HG03066 (cell line): ENCODE measurements at regions not wholly inside any gene's neighbourhood (a gene's known extent, or its start where the extent isn't known, plus 50 kb on each side); places are given as distances from the start of the nearest gene placed in this dataset.

Source experiments
- ATAC-seq: cut with Tn5 transposase; IDR thresholded peaks from one replicate; pipeline ENCODE4 v1.9.1; 2021; ENCODE audit warnings: low read depth; ENCODE audit not compliant: unreplicated experiment

DNA sequence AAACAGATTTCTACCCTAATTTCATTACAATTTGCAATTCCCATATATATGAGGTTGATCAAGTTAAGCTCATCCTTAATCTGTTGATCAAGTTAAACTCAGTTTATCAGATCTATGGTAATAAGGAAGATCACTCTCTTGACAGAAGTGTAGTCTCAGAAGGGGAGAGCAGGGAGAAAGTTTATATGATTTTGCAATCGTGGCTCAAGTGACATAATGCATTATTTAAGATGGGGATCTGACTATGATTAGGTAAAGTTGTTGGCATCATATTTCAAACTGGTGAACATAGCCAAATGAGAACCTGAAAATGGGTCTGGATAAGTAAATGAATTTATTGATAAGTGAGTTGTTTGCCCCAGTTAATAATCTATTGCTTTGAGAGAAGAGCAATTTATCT is 995.3 kb downstream of the OTOL1 start:
- no peak for ATAC-seq

DNA sequence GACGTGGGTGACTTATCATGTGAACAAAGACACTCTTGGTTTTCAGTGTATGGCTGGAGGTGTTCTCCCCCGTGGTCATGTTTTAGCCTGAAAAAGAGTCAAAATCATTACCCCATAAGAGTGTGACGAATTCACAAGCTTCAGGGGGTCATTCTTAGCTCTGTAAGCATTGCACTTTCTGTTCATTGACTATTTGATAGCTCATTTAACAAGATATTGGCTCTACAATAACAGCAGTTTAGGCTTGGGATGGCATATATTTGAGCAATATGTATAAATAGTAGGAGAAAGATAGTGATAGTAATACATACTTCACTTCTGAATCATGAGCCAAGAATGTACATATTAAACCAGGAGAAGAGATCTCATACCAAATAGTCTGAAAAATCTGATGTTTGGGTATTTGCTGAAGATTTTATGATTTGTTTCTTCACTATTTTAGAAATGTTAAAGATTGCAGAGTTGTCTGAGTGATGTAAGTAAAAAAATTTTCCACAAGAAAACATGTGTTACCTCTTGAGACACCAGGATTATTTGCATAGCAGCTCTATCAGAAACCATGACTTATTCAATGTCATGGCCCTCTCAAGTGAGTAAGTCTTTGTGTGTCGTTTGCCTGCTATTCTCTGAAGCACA is 996.0 kb downstream of the OTOL1 start:
- no peak for ATAC-seq

DNA sequence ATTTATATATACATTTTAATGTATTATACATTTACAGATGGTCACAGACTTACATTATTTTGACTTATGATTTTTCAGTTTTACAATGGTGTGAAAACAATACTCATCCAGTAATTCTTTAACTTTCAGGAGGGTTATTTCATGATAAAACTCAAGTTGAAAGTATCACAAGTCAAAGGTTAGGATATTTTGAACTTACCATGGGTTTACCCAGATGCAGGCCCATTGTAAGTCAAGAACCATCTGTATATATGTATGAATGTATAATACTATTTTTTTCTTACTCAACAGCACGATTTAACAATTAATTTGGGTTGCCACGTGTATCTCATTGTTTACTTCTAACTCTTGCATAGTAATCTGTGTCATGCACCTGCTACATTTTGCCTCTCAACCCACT is 1002.0 kb downstream of the OTOL1 start:
- ATAC-seq: no peak

- ATAC-seq: no peak
These were observed 1010.8 kb downstream of the OTOL1 start for GRCh38 chr3:162507397-162507796.

- ATAC-seq: no peak
These were observed 1015.9 kb downstream of the OTOL1 start for GRCh38 chr3:162512488-162512887.

- no peak for ATAC-seq
These were observed 1020.5 kb downstream of the OTOL1 start for GRCh38 chr3:162517110-162517509.

DNA sequence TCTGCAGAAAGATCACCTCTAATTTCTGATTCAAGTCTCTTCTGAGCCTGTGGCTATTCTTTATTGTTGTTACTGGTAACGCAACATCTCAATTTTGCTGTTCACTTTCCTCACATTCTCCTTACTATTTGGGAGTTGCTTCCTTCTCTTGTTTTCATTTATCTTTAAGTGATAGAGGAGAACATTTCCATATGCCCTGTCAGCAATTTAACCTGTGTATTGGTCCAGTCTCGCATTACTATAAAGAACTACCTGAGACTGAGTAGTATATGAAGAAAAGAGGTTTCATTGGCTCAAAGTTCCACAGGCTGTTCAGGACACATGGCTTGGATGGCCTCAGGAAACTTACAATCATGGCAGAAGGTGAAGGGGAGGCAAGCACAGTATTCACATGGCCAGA is 1025.1 kb downstream of the OTOL1 start:
- no peak for ATAC-seq

GRCh38 chr3:162525066-162525742 is 1028.6 kb downstream of the OTOL1 start:
- ATAC-seq: no peak

GRCh38 chr3:162525771-162526170 is 1029.2 kb downstream of the OTOL1 start:
- no peak for ATAC-seq

- ATAC-seq: no peak
These were observed 1037.8 kb downstream of the OTOL1 start for GRCh38 chr3:162534431-162534830.

DNA sequence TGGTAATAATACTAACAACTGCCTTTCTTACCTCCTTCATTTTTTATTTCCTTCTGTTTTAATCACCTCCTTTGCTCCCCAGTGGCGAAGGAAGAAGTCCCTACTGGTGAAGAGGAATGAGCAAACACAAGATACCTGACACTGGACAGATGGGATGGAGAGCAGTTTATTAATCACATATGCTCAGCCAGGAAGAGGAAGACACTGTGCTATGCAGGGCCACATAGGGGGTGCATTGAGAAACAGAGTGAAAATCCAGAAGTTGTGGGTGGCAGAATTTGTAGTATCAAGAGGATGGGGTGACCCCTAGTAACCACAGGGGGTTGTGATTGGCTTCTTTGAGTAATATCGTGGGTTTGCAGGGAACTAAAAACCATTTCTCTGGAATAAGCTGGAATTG is 1041.9 kb downstream of the OTOL1 start:
- ATAC-seq: no peak

DNA sequence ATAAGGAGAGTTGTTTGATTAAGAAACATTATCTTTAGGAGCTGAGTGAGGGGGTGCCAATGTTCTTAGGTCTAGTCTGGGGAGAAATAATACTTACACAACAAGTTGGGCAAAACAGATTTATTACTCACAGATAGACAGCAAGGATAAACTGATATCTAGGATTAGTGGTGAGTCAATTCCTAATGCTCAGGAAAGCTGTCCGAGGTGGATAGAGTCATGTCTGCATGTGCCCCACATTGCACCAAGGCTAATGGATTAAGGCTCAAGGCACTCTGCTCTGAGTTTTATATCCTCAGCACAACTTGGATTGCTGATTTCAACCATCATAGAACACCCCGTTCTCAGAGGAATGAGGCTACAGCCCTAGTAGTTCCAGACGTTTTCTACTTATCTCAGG is 1042.3 kb downstream of the OTOL1 start:
- no peak for ATAC-seq

DNA sequence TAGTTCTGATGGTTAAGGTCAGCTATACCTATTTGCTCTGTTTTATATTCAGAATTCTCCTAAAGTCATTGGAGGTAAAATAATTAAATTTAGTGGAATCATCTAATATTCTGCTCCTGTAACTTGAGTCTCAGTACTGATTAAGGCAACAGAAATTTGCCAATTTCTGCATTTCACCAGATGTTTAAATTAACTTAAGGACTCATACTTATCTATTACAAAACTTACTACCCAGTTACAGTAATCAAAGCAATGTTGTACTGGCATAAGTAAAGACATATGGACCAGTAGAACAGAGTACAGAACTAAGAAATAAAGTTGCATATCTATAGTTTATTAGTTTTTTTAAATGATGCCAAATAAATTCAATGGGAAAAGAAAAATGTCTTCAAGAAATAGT is 1043.8 kb downstream of the OTOL1 start:
- no peak for ATAC-seq

DNA sequence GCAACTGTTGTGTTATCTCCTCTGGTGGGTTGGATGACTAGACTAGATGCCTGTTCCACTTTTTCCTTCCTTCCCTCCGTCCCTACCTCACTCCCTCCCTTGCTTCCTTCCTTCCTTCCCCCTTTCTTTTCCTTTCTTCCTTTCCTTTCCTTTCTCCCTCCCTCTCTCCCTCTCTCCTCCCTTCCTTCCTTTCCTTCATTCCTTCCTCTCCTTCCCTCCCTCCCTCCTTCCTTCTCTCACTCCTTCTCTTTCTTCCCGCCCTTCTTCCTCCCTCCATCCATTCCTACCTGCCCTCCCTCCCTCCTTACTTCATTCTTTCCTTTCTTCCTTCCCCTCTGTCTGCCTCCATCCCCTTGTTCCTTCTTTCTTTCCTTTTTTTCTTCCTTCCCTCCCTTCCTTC is 1045.3 kb downstream of the OTOL1 start:
- ATAC-seq: no peak

- ATAC-seq: no peak
These were observed 1047.6 kb downstream of the OTOL1 start for GRCh38 chr3:162544246-162544645.

DNA sequence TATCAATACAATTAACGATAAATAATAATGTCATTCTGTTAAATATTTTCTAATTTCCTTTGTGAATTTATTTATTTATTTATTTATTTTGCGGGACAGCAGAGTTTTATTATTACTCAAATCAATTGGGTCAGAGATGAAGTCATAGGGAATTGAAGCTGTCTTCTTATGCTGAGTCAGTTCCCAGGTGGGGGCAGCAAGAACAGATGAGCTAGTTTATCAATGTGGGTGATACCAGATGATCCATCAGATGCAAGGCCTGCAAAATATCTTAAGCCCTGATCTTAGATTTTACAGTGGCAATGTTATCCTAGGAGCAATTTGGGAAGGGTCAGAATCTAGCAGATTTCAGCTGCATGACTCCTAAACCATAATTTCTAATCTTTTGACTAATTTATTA is 1050.3 kb downstream of the OTOL1 start:
- no peak for ATAC-seq

DNA sequence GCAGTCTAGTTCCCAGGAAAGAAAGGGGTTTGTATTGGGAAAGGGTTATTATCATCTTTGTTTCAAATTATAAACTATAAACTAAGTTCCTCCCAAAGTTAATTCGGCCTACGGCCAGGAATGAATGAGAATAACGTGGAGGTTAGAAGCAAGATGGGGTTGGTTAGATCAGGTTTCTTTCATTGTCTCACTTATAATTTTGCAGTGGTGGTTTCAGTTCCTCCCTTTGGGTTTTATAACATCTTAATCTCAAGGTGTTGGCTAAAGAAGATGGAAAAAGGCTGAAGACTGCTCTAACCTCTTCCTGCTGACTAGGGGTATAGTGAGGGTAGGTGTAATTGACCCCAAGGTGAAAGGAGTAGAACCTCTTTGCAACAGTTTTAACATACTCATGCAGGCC is 1050.7 kb downstream of the OTOL1 start:
- no peak for ATAC-seq

DNA sequence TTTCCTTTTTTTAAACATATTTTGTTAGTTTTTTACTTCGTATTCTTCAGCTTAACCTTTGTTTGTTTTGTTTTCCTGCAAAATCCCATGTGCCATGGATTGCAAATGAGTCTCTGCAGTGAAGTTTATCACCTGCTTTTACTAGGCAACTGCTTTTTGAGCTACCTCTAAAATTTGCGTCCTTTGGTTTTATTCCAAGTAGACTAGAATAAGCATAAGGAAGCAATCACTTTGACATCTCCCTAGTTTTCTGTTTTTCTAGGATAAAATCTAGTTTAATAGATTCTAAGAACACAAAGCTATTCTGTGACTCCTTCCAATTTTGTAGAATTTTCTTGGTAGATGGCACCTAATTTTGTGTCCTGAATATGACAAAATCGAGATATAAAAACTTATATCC is 1059.2 kb downstream of the OTOL1 start:
- no peak for ATAC-seq

DNA sequence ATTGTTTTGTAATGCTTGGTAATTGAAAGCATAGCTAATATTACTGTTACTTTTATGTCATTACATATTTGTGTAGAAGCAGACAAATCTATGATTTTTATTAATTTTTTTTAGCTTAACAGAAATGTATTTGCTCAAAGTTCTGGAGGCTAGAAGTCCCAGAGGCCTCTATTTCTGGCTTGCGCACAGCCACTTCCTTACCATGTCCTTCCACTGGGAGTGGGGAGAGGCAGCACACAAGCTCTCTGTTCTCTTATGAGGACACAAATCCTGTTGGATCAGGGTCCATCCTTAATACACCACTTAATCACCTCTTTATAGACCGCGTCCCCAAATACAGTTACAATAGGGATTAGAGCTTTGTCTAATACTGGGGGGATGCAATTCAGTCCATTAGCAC is 1061.4 kb downstream of the OTOL1 start:
- ATAC-seq: no peak

DNA sequence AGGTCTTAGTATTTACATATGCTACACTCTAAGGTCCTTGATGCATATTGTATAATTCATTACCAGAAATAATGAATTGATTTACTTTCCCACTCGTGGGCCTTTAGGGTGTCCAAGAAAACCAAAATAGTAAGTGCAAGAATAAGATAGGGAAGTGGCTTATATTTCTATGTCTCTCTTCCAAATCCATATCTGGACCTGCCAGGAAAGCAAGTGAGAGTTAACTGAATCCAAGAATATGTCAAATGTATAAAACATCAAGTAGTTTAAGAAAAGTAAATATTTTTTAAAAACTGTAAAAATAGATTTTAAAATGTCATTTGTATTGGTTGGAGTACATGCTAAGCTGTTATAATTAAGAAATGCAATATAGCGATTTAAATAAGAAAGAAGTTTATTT is 1072.1 kb downstream of the OTOL1 start:
- ATAC-seq: no peak

DNA sequence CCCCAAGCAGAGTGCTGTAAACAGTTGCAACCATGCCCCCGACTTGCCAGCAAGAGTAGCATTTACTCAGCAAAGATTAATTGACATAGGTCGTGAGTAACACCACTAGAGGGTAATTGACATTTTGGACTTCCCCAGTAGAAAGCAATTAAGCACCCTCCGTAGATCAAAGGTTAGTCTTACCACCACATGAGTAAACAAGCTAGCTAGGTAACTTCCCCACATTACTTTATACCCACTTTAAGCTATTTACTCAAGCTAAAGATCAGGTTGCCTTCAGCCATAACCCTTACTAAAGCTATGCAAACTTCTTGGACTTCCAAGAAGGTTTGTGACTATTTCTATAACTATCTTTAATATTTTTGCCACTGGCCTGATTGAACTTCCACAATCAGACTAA is 1072.7 kb downstream of the OTOL1 start:
- ATAC-seq: no peak

DNA sequence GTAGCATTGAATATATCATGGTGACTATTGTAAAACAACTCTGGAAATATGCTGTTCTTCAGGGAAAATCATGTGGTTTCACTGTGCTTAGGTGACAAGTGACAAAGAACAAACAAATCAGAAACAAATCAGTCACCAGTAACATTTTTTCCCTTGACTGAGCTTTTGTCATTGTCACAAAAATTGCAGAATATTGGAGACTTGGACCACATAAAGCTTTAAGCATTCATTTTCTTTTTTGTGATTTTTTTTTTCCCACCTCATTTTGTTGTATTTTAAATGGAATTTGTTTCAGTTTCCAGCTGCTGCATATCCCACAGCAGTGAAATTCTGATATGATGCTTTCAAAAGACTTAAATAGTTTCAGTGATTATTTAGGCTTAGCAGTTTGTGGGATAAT is 1088.4 kb downstream of the OTOL1 start:
- no peak for ATAC-seq

GRCh38 chr3:162586591-162586990 is 1090.0 kb downstream of the OTOL1 start:
- ATAC-seq: no peak
